ENCODE measurements at regions not wholly inside any gene's neighbourhood (a gene's known extent, or its start where the extent isn't known, plus 50 kb on each side); places are given as distances from the start of the nearest gene placed in this dataset.

- TF ChIP-seq ZNF609 (CRISPR knock-in tag; IDR thresholded peaks at IDR 0.05; ENCODE audit: borderline replicate concordance) (no peak), LEF1 (IDR thresholded peaks at IDR 0.05) (no peak; the same call in 1 of the 2 replicates), ARID4B (CRISPR knock-in tag; IDR thresholded peaks at IDR 0.05) (no peak), ZNF57 (CRISPR knock-in tag; IDR thresholded peaks at IDR 0.05) (no peak), GTF3C2 (IDR thresholded peaks at IDR 0.05; ENCODE audit: borderline replicate concordance, extremely low read depth, insufficient read length) (no peak), TFAM (CRISPR knock-in tag; conservative IDR thresholded peaks at IDR 0.05) (no peak), DIDO1 (tag; IDR thresholded peaks at IDR 0.05; ENCODE audit: low read depth) (no peak), FOXJ3 (CRISPR knock-in tag; IDR thresholded peaks at IDR 0.05) (no peak), SPI1 (IDR thresholded peaks at IDR 0.05; ENCODE audit: borderline replicate concordance, low read depth, low read length) (no peak), C11orf30 (IDR thresholded peaks at IDR 0.05; ENCODE audit: low read depth) (peak; percentile 94), MIER1 (IDR thresholded peaks at IDR 0.05; ENCODE audit: low read depth) (no peak), STAT5B (CRISPR knock-in tag; IDR thresholded peaks at IDR 0.05) (no peak), ZNF184 (CRISPR knock-in tag; IDR thresholded peaks at IDR 0.05) (no peak)
Observed at GRCh38 chr1:212234431-212235395, 50.5 kb upstream of the PPP2R5A start (continued).
